Sciatic nerve (tissue), 2 donors: ENCODE measurements at regions not wholly inside any gene's neighbourhood (a gene's known extent, or its start where the extent isn't known, plus 50 kb on each side); places are given as distances from the start of the nearest gene placed in this dataset.
"Not testable (repeated sequence)": the region's sequence is repeated elsewhere in the genome, so short reads cannot be mapped to it uniquely, and the experiment has no call there.

Experiments
- ATAC-seq: fragments of 200-7000 bp; cut with Tn5 transposase; one replicate; pipeline ENCODE4 v1.9.1; 2020; ENCODE audit warnings: mild to moderate bottlenecking, moderate library complexity
- DNase-seq: peaks from one replicate; pipeline ENCODE4 v3.0.0-alpha.2; 2020; ENCODE audit warnings: low spot score
- intact Hi-C: fragments of 100-400 bp; cut with DNase I; formaldehyde crosslinking; loops from one replicate; pipeline ENCODE4 v1.14.2; 2022
- donor health status: DM: no; HTN: no; CAD: no.
- donor health status: DM: no; HTN: no; CAD: no.

DNA sequence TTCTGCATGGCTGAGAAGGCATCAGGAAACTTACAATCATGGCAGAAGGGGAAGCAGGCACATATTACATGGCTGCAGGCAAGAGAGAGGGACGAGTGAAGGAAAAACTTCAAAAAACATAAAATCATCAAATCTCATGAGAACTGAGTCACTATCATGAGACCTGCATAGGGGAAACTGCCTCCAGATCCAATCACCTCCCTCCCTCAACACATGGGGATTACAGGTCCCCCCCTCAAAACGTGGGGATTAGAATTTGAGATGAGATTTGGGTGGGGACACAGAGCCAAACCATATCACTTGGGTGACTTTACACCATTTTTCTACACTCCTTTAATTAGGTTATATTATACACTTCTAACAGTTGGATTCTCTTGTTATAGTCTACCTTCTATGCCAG lies 490.7 kb upstream of the KCND2 start:
- DNase-seq (no peak), ATAC-seq (no peak)
- intact Hi-C loops, result no loop called here

DNA sequence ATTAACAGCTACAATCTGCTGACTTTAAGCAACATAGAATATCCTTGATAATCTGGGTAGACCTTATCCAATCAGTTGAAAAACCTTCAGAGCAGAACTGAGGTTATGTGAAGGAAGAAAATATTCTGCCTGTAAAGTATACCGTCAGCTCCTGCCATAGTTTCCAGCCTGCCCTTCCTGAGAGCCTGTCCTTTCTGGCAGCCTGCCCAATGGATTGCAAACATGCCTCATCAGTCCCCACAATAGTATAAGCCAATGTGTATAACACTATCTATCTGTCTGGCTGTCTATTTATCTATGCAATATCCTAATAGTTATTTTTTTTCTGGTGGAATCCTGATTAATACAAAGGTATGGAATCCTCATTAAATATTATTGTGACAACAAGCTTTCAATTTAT lies 489.2 kb upstream of the KCND2 start:
- DNase-seq (peak; percentile 50), ATAC-seq (no peak)
- intact Hi-C loops, result no loop called here

DNA sequence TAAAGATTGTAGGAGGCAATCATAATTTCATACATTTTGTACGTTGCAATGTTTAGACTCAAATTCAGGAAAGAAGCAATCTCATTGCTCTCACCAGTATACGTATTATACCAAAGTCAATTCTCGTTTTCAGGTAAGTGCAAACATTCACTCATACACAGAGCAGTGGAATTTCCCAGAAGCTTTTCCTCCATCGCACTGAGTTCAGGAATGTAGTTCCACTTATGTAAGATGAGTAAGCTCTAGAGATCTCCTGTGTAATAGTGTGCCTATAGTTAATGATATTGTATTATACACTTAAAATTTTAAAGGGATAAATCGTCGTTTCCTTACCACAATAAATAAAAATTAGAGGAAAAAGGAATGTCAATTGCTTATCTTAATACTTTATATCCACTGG lies 470.8 kb upstream of the KCND2 start:
- DNase-seq, result no peak
- intact Hi-C loops, result no loop called here
- ATAC-seq, result no peak

DNA sequence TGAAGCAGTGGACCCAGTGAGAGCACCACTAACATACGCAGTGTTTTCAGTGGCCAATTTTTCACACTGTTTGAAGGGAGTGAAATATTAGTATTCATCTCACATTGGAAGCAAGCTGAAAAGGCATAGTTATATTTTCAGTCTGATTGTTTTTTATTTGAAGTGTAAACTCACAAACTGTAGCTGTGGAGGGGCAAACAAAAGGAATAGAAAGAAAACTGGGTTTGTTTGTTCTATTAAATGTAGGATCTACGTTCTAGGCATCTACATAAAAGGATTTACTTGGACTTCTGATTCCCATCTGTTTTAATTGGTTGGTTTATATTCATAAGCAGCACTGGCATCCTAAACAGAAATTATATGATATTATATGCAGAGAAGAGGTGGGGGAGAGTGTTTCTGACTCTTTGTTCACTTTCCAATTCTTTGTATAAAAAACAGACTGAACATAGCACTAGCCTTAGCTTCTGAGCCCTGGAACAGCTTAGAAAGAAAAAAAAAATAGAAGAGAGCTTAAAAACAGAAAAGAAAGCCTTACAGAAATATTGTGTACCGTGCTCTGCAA lies 447.8 kb upstream of the KCND2 start:
- DNase-seq, result no peak
- intact Hi-C loops, result no loop called here
- ATAC-seq, result no peak

DNA sequence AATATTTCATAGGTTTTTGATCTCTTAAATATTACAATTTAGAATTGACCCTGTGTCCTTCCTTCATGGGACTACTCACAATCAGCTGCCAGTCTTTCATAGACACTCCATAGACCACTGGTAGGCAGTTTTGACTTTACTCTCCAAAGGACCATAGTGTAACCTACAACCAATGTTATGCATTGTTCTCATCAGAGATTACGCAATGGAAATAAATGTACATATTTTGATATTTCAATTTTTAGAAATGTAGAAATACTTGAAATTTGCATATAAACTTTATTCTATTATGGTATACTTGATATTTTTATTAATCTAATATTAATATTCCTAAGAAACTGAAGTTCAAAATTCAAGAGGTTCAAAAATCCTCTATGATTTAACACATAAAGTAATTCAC lies 446.4 kb upstream of the KCND2 start:
- DNase-seq (no peak), ATAC-seq (no peak)
- intact Hi-C loops, result no loop called here

DNA sequence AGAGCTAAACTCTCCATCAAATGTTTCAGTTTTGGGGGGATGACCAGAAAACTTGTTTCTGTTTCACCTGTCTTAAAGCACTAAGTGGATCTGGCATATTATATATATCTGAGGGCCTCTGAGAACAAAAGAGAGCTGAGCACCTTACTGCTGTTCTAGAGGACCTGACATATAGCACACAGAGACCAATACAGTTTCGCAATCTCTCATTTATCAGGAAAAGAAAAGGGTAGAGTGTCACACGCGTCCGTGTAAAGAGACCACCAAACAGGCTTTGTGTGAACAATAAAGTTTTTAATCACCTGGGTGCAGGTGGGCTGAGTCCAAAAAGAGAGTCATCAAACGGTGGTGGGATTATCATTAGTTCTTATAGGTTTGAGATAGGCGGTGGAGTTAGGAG lies 434.5 kb upstream of the KCND2 start:
- DNase-seq (no peak), ATAC-seq (no peak)
- intact Hi-C loops, result no loop called here

DNA sequence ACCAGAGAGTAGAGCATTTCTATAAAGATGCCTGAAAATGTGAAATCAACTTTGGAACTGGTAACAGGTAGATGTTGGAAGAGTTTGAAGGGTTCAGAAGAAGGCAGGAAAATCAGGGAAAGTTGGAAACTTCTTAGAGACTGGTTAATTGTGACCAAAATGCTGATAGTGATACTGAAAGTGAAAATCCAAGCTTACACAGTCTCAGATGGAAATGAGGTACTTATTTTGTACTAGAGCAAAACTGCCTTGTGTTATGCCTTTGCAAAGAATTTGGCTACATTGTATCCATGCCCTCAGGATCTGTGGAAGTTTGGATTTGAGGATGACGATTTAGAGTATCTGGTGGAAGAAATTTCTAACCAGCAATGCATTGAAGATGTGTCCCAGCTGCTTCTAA lies 430.6 kb upstream of the KCND2 start:
- no peak for ATAC-seq
- intact Hi-C loops, result no loop called here
- DNase-seq, result no peak

DNA sequence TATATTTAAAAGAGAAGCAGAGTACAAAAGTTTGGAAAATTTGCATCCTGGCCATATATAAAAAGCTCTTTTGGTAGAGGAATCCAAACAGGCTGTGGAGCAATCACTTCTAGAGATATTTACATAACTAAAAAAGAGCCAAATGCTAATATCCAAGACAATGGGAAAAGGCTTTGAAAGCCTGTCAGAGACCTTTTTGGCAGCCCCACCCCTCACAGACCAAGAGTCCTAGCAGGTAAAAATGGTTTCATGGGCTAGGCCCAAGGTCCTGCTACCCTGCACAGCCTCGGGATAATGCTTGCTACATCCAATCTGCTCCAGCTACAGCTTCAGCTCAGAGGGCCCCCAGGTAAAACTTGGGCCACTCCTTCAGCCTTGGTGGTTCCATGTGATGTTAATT lies 430.2 kb upstream of the KCND2 start:
- no peak for DNase-seq
- intact Hi-C loops, result no loop called here
- no peak for ATAC-seq

DNA sequence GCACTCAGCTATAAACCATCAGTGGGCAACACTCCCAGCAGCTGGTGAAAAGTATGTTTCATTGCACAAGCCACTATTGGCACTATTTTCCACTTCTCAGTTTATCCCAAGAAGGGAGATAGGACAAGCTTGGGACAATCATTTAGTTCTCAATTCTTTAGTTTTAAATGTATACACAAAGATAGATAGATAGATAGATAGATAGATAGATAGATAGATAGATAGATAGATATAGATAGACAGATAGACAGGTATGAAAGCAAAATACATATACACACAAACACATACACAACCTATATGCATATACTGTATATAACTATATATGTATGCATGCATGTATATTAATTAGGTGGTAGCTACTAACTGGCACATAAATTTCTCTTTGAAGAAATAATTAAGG lies 411.6 kb upstream of the KCND2 start:
- intact Hi-C loops, result no loop called here
- no peak for DNase-seq
- no peak for ATAC-seq

DNA sequence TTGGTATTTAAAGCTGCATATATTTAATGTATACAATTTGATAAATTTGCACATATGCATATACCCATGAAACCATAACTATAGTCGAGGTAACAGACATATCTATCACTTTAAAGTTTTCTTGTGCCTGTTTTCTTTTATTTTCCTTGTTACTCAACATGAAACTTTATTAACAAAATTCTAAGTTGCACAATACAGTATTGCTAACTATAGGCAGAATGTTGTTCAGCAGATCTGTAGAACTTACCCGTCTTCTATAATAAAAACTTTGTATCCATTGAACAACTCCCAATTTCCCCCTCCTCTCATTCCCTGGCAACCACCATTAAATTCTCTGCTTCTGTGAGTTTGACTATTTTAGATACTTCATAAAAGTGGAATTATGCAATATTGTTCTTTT lies 404.6 kb upstream of the KCND2 start:
- DNase-seq (no peak), ATAC-seq (no peak)
- intact Hi-C loops, result no loop called here

DNA sequence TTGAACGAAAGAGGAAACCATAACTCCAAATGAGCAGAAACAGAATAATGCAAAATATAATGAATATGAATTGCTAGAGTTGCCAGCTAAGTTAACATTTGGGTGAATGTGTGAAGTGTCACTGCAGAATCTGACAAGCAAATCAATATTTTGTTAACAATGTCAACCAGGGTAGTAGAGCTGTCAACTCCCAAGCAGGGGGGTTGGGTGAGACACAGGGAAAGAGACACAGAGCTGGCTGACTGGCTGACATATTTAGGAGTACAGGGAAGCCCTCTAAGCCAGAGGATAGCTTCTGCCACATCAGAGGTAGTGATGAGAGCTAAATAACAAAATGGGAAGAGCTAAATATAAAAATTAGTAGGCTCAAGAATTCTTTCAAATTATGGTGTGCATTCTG lies 393.1 kb upstream of the KCND2 start:
- DNase-seq (no peak), ATAC-seq (no peak)
- intact Hi-C loops, result no loop called here

DNA sequence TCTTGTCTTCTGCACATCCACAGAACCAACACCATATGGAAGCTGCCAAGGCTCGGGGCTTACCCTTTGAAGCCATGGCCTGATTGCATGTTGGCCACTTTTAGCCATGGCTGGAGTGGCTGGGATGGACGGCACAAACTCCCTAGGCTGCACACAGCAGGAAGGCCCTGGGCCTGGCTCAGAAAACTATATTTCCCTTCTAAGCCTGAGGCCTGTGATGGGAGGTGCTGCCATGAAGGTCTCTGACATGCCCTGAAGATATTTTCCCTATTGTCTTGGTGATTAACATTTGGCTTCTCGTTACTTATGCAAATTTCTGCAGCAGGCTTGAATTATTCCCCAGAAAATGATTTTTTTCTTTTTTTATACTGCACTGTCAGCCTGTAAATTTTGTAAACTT lies 387.0 kb upstream of the KCND2 start:
- DNase-seq (no peak), ATAC-seq (no peak)
- intact Hi-C loops, result no loop called here

DNA sequence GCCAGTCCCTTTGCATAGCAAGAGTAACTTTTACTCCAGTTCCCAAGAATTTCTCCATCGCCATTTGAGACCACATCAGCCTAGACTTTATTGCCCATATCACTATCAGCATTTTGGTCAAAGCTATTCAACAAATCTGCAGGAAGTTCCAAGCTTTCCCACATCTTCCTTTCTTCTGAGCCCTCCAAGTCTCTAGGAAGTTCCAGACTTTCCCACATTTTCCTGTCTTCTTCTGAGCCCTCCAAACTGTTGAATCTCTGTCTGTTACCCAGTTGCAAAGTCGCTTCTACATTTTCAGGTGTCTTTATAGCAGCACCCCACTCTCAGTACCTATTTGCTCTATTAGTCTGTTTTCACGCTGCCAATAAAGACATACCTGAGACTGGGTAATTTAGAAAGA lies 386.4 kb upstream of the KCND2 start:
- ATAC-seq, DNase-seq, intact Hi-C loops: not testable (repeated sequence)

DNA sequence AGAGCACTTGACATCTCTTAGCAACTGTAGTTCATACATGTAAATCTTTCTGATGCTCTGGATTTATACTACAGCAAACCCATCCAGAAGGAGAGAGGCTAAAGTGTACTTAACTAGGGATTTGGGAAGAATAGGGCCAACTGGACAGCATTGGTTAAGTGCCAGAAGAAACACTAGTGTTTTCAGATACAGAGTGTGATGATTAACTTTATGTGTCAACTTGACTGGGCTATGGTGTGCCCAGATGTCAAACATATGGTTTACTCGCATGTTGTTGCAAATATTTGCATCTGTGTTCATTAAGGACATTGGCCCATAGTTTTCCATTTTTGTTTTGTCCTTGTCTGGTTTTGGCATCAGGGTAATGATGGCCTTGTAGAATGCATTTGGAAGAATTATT lies 384.7 kb upstream of the KCND2 start:
- intact Hi-C loops, result no loop called here
- DNase-seq, result no peak
- no peak for ATAC-seq

DNA sequence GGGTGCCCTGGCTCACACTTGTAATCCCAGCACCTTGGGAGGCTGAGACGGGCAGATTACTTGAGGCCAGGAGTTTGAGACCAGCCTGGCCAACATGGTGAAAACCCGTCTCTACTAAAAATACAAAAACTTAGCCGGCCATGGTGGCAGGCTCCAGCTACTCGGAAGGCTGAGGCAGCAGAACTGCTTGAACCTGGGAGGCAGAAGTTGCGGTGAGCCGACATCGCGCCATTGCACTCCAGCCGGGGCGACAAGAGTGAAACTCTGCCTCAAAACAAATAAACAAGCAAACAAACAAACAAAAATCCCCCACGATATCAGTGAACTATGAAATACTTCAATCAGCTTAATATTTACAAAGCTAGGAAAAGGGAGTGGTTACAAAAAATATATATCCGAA lies 382.3 kb upstream of the KCND2 start:
- ATAC-seq, result no peak
- intact Hi-C loops, result loop anchor here (5.0 kb wide), 1 partner anchor 1037 kb away; no protein-coding TSS in a partner anchor
- DNase-seq, result no peak

DNA sequence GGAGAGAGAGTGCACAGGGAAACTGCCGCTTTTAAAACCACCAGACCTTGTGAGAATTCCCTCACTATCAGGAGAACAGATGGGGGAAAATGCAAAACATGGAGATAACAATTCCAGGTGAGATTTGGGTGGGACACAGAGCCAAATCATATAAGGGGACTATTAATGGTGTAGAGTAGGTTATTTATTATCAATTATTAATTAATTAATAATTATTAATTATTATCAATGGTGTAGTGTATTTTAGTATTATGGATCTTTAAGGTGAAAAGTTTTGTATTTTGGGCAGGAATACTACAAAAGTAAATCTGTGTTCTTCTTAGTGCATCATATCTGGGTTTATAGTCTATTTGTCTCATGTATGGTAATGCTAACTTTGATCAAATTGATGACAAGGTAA lies 377.7 kb upstream of the KCND2 start:
- intact Hi-C loops, result no loop called here
- ATAC-seq, result no peak
- no peak for DNase-seq

DNA sequence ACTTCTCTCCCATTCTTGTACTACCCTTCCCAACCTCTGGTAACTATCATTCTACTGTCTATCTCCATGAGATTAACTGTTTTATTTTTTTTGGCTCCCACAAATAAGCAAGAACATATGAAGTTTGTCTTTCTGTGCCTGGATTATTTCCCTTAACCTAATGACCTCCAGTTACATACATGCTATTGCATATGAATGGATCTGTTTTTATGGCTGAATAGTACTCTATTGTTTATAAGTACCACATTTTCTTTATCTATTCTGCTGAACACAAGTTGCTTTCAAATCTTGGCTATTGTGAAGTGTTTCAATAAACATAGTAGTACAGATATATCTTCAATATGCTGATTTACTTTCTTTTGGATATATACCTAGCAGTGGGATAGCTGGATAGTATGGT lies 376.6 kb upstream of the KCND2 start:
- intact Hi-C loops, result no loop called here
- DNase-seq (no peak), ATAC-seq (no peak)

DNA sequence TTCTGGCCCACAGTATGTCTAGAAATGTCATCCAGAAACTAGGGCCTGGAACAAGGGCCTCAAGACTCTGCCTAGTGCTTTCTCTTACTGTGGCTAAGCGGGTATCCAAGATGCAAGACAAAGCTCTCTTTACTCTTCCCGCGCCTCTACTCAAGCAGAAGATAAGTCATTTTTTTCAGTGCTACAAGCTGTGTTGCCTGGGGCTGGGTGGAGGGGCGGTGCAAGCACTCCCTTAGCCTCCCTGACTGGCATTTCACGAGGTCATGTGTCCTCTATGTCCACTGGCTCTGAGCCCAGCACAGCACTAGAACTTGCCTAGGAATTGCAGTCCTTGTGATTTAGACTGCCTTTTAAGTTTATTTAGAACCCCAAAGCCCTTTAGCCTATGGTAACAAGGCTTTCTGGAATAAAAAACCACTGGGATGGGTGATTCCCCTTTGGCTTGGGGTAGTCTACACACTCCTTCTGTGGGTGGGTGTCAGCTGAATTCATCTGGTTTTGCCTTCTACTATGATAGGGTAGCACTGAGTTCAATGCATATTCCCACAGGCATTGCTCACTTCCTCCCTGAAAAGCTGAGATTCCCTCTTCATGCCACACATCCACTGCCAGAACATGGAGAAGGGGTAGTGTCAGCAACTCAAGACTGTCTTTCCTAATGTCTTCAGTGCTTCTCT lies 371.8 kb upstream of the KCND2 start:
- no peak for DNase-seq
- ATAC-seq, result no peak
- intact Hi-C loops, result no loop called here

DNA sequence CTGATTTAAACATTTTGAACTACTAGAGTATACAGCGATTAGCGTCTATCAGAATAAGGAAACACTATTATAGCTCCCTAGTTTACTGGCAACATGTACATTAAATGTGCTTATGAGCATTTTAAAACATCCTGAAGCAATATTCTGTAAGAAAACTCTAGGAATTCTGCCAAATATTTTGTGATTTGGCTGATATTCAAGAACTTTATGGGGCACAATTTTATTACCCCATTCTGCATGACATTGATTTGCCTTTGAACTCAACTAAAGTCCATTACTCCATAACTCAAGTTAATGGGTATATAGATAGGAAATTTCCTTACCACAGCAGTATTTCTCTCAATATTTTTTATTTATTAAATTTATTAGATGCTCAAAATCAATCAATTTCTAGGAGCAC lies 369.9 kb upstream of the KCND2 start:
- DNase-seq (no peak), ATAC-seq (no peak)
- intact Hi-C loops, result no loop called here

DNA sequence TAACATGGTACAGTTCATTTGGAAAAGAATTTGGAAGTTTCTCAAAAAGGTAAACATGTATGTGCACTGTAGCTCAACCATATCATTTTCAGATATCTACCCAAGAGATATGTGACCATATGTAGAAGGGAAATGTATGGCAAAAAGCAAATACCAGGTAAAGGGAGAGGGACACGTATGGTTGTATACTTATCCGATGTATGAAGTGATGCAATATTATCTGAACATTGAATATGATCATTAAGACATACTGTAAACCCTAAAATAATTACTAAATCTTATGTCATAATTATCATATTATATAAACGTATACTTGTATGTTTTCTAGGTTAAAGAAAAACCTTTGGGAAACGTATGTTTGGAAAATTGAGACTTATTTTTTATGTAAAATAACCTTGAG lies 367.5 kb upstream of the KCND2 start:
- no peak for DNase-seq
- ATAC-seq, result no peak
- intact Hi-C loops, result no loop called here

DNA sequence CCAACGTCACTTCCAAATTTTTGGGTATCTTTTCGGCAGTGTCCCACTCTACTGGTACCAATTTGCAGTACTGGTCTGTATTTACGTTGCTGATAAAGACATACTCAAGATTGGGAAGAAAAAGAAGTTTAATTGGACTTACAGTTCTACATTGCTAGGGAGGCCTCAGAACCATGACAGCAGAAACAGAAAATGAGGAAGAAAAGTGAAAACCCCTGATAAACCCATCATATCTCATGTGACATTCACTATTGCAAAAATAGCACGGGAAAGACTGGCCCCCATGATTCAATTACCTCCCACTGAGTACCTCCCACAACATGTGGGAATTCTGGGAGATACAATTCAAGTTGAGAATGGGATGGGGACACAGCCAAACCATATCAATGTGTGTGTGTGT lies 364.0 kb upstream of the KCND2 start:
- intact Hi-C loops, result no loop called here
- ATAC-seq, result no peak

More for the DNA sequence above, 364.0 kb upstream of the KCND2 start:
- DNase-seq, result no peak
